ENCODE measurements at regions not wholly inside any gene's neighbourhood (a gene's known extent, or its start where the extent isn't known, plus 50 kb on each side); places are given as distances from the start of the nearest gene placed in this dataset.

DNA sequence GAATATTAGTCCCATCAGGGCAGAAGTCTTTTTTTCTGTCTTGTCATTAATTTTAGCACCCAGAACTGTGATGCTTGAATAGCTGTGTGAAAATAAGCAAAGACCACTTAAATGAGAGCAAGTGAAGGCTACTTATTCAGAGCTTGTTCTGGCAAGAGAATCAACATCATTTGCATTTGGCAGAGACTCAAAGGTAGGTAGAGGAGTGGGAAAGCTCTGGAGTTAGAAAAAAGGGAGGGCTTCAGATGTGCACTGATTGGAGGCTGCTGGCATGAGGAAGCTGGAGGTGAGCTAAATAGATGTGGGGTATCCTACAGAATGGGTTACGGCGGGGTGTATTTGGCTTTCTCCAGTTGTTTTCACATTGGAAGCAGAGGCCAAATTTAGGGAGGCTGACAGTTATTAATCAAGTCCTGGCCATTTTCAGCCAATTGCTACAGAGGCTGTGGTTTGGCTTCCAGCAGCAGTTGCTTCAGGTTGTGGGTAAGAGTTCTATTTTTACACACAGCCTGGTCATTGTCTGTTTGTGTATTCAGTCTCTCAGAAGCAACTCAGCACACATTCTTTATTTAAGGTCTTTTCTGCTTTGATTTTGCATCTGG lies 254.3 kb downstream of the BTBD3 start:
- Histone ChIP-seq H3K4me1 (ENCODE audit: control insufficient read depth, extremely low read depth, insufficient read depth, low read length) (peaks cover 2% of the 10 kb centered on the region), H3K4me2 (ENCODE audit: extremely low read depth, insufficient read depth, low read length) (peak overlapping the region; percentile 65), H3K9me3 (ENCODE audit: control insufficient read depth, insufficient read depth, low read depth, low read length) (no peaks in the 10 kb centered on the region), H3K36me3 (ENCODE audit: control insufficient read depth, insufficient read depth, low read length) (no peaks in the 10 kb centered on the region), H2AFZ (ENCODE audit: low read length) (no peak overlapping the region), H3K4me3 (replicated peaks in 1 of 4; ENCODE audit: control extremely low read depth in 1 of 4, insufficient read depth in 1 of 4, low read depth in 3 of 4, low read length in 4 of 4) (no peak overlapping the region), H3K9ac (ENCODE audit: insufficient read depth, low read length) (no peak overlapping the region), H3K27me3 (ENCODE audit: control insufficient read depth, insufficient read depth, low read length) (no peaks in the 10 kb centered on the region), H4K20me1 (ENCODE audit: control insufficient read depth, extremely low read depth, insufficient read depth, low read length) (no peaks in the 10 kb centered on the region), H3K27ac (ENCODE audit: insufficient read depth, low read length) (no peak overlapping the region), H3K79me2 (ENCODE audit: control insufficient read depth, insufficient read depth, low read length) (no peaks in the 10 kb centered on the region)
- no peak for TF ChIP-seq EZH2 (IDR thresholded peaks at IDR 0.05; ENCODE audit: low read length, missing control alignments)
- no peak for TF ChIP-seq CTCF (conservative IDR thresholded peaks at IDR 0.05 in 1 of 2, IDR thresholded peaks at IDR 0.05 in 1 of 2; ENCODE audit: low read depth in 1 of 2, low read length in 2 of 2)
- peak; percentile 89 to 93 for DNase-seq (ENCODE audit: low read depth in 2 of 2)

GRCh38 chr20:12173347-12174012 lies 255.8 kb downstream of the BTBD3 start:
- no peak for DNase-seq (ENCODE audit: low read depth in 2 of 2)
- Histone ChIP-seq H3K9me3 (ENCODE audit: control insufficient read depth, insufficient read depth, low read depth, low read length) (no peaks in the 10 kb centered on the region), H3K4me1 (ENCODE audit: control insufficient read depth, extremely low read depth, insufficient read depth, low read length) (peaks cover 2% of the 10 kb centered on the region)

GRCh38 chr20:12175538-12175937 lies 257.8 kb downstream of the BTBD3 start:
- no peak overlapping the region for H3K4me2 ChIP-seq (ENCODE audit: extremely low read depth, insufficient read depth, low read length)
- peaks cover 2% of the 10 kb centered on the region for H3K4me1 ChIP-seq (ENCODE audit: control insufficient read depth, extremely low read depth, insufficient read depth, low read length)
- TF ChIP-seq CTCF (conservative IDR thresholded peaks at IDR 0.05 in 1 of 2, IDR thresholded peaks at IDR 0.05 in 1 of 2; ENCODE audit: low read depth in 1 of 2, low read length in 2 of 2) (no peak), EZH2 (IDR thresholded peaks at IDR 0.05; ENCODE audit: low read length, missing control alignments) (no peak)
- H4K20me1 ChIP-seq (ENCODE audit: control insufficient read depth, extremely low read depth, insufficient read depth, low read length) = no peaks in the 10 kb centered on the region
- no peak for DNase-seq (ENCODE audit: low read depth in 2 of 2)
- H3K27ac ChIP-seq (ENCODE audit: insufficient read depth, low read length) = no peak overlapping the region
- H3K36me3 ChIP-seq (ENCODE audit: control insufficient read depth, insufficient read depth, low read length) = no peaks in the 10 kb centered on the region
- no peak overlapping the region for H2AFZ ChIP-seq (ENCODE audit: low read length)
- H3K4me3 ChIP-seq (replicated peaks in 1 of 4; ENCODE audit: control extremely low read depth in 1 of 4, insufficient read depth in 1 of 4, low read depth in 3 of 4, low read length in 4 of 4) = no peak overlapping the region
- H3K9ac ChIP-seq (ENCODE audit: insufficient read depth, low read length) = no peak overlapping the region
- H3K27me3 ChIP-seq (ENCODE audit: control insufficient read depth, insufficient read depth, low read length) = no peaks in the 10 kb centered on the region
- no peaks in the 10 kb centered on the region for H3K79me2 ChIP-seq (ENCODE audit: control insufficient read depth, insufficient read depth, low read length)
- H3K9me3 ChIP-seq (ENCODE audit: control insufficient read depth, insufficient read depth, low read depth, low read length) = no peaks in the 10 kb centered on the region

More at GRCh38 chr20:12173347-12174012, 255.8 kb downstream of the BTBD3 start:
- Histone ChIP-seq H3K4me3 (replicated peaks in 1 of 4; ENCODE audit: control extremely low read depth in 1 of 4, insufficient read depth in 1 of 4, low read depth in 3 of 4, low read length in 4 of 4) (no peak overlapping the region), H3K79me2 (ENCODE audit: control insufficient read depth, insufficient read depth, low read length) (no peaks in the 10 kb centered on the region), H3K36me3 (ENCODE audit: control insufficient read depth, insufficient read depth, low read length) (no peaks in the 10 kb centered on the region), H2AFZ (ENCODE audit: low read length) (no peak overlapping the region), H3K27ac (ENCODE audit: insufficient read depth, low read length) (no peak overlapping the region), H3K9ac (ENCODE audit: insufficient read depth, low read length) (no peak overlapping the region), H3K27me3 (ENCODE audit: control insufficient read depth, insufficient read depth, low read length) (no peaks in the 10 kb centered on the region), H3K4me2 (ENCODE audit: extremely low read depth, insufficient read depth, low read length) (no peak overlapping the region), H4K20me1 (ENCODE audit: control insufficient read depth, extremely low read depth, insufficient read depth, low read length) (no peaks in the 10 kb centered on the region)
- no peak for TF ChIP-seq CTCF (conservative IDR thresholded peaks at IDR 0.05 in 1 of 2, IDR thresholded peaks at IDR 0.05 in 1 of 2; ENCODE audit: low read depth in 1 of 2, low read length in 2 of 2)
